Activated B cell treated with CpG ODN at 0.5 μM for 24 hours (primary cell): ENCODE measurements at regions not wholly inside any gene's neighbourhood (a gene's known extent, or its start where the extent isn't known, plus 50 kb on each side); places are given as distances from the start of the nearest gene placed in this dataset.

Source experiments
- ATAC-seq: fragments of 200-7000 bp; cut with Tn5 transposase; one replicate; pipeline ENCODE4 v1.10.0; 2021; ENCODE audit warnings: low read depth, mild to moderate bottlenecking, moderate library complexity
- CTCF ChIA-PET: fragments of 350-600 bp; sonication (Branson Sonifier 250); formaldehyde crosslinking; loops from one replicate; lab custom pipeline; 2021; ENCODE audit warnings: antibody characterized with exemption; lab: Charles Lee
- POLR2A ChIA-PET: fragments of 350-600 bp; sonication (Branson Sonifier 250); formaldehyde crosslinking; loops from one replicate; lab custom pipeline; 2021; ENCODE audit warnings: antibody characterized with exemption; lab: Charles Lee
- DNase-seq: peaks from one replicate; pipeline ENCODE4 v3.0.0; 2022
- H3K27ac Mint-ChIP-seq: one replicate; pipeline ENCODE4 v1.8.0; 2020; ENCODE audit warnings: mixed read lengths
- H3K27me3 Mint-ChIP-seq: one replicate; pipeline ENCODE4 v1.8.0; 2021; ENCODE audit warnings: mixed read lengths
- H3K36me3 Mint-ChIP-seq: one replicate; pipeline ENCODE4 v1.8.0; 2021; ENCODE audit warnings: low read depth, mixed read lengths
- H3K4me1 Mint-ChIP-seq: one replicate; pipeline ENCODE4 v1.8.0; 2021; ENCODE audit warnings: mixed read lengths
- H3K4me3 Mint-ChIP-seq: one replicate; pipeline ENCODE4 v1.8.0; 2020; ENCODE audit warnings: mild to moderate bottlenecking, mixed read lengths
- H3K9me3 Mint-ChIP-seq: one replicate; pipeline ENCODE4 v1.8.0; 2020; ENCODE audit warnings: mixed read lengths
- intact Hi-C: fragments of 100-400 bp; cut with micrococcal nuclease; formaldehyde crosslinking; loops from one replicate; pipeline ENCODE4 v1.15.1; 2024
- TF ChIP-seq, protein P1 (sequence below): fragments of 200-600 bp; IDR thresholded peaks from one replicate; pipeline ENCODE4 v1.8.0; 2022; ENCODE audit warnings: antibody characterized with exemption, mild to moderate bottlenecking

DNA sequence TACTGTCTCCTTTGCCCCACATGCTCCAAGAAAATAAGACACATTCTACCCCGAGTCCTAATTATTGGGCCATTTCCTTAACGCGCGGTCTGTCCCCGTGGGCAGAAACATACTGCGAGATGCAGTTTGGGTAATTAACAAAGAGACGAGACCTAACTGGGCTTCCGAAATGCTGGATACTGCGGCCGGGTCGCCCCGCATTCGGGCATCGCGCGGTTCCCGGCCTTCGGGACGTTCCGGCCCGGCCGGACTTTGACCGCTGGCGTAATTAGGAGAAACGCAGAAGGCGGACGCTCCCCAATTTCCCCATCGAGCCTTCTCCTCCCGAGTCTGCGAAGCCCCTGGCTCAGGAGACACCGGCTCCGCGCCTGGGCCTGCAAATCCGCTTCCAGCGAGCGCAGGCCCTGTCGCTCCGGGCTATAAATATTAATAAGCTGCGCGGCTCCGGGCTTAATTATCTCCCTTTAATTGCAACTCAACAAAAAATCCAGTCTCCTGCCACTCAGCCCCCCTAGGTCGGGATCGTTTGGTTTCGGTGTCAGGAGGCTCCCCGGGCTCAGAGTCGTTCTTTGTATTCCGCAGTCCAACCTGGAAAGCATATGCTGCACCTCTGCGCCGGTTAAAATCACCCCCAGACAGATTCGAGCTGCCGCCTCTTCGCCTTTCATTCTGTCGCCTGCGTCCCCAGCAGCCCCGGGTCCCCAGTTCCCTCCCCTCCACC is 131.5 kb downstream of the SPAG6 start:
- TF ChIP-seq, protein P1, sequence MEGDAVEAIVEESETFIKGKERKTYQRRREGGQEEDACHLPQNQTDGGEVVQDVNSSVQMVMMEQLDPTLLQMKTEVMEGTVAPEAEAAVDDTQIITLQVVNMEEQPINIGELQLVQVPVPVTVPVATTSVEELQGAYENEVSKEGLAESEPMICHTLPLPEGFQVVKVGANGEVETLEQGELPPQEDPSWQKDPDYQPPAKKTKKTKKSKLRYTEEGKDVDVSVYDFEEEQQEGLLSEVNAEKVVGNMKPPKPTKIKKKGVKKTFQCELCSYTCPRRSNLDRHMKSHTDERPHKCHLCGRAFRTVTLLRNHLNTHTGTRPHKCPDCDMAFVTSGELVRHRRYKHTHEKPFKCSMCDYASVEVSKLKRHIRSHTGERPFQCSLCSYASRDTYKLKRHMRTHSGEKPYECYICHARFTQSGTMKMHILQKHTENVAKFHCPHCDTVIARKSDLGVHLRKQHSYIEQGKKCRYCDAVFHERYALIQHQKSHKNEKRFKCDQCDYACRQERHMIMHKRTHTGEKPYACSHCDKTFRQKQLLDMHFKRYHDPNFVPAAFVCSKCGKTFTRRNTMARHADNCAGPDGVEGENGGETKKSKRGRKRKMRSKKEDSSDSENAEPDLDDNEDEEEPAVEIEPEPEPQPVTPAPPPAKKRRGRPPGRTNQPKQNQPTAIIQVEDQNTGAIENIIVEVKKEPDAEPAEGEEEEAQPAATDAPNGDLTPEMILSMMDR: no peak
- no peaks in the 10 kb centered on the region for H3K9me3 Mint-ChIP-seq
- peak overlapping the region; percentile 79 for H3K4me3 Mint-ChIP-seq
- no peak for ATAC-seq
- peaks cover 24% of the 10 kb centered on the region for H3K4me1 Mint-ChIP-seq
- peaks cover 44% of the 10 kb centered on the region for H3K27me3 Mint-ChIP-seq
- ChIA-PET CTCF (no interaction called here), POLR2A (interaction anchor here (0.6 to 2.0 kb wide), 3 partner anchors 22 to 1379 kb away, joined by 3 to 8 read pairs (median 8); no protein-coding TSS in a partner anchor)
- H3K27ac Mint-ChIP-seq: no peak overlapping the region
- no peaks in the 10 kb centered on the region for H3K36me3 Mint-ChIP-seq
- intact Hi-C loops: loop anchor here (2.0 to 5.0 kb wide), 3 partner anchors 136 to 949 kb away; partner anchors contain the start of gene SKIDA1
- peak; percentile 25 for DNase-seq

DNA sequence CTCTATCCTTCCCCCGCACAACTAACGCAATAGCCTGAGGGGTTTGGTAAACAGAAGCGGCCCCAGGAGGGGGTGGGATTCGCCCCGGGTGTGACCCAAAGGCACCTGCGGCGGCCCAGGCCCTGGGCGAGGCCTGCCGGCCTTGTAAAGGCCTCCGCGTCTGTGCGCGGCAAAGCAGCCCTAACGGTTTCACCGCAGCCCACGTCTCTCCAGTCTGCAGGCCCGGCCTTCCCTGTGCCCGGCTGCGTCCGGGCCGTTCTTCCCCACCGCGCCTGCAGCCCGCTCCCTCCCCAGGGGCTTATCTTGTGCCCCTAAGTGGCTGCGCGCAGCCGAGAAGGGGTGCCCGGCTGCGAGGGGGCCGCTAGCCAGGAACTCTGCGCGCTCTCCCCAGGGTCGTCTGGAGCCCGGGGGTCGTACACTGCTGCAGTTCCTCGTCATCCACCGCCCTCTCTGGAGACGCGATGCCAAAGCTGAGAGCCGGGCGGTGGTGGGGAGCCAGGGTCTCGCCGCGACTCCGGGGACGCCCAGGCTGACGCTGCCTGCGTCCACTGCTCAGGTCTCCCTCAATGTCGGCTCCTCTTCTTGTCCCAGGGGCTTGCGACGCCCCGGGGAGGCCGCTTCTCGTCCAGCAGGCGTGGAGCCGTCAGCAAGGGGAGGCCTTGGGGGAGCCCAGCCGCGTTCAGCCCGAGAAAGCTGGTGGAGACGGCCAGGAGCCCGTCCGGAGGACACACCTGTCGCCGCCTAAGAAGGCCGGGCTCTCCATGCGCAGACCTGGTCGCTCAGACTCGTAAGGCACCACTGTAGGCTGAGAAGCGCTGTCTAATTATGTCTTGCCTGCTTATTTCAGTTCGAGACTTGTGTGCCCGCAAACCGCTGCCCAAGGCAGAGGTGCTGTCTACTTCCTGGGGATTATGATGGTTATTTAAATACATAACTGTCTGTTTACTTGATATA is 132.3 kb downstream of the SPAG6 start:
- H3K4me1 Mint-ChIP-seq: peaks cover 29% of the 10 kb centered on the region
- TF ChIP-seq, protein P1: no peak
- no peak overlapping the region for H3K4me3 Mint-ChIP-seq
- POLR2A ChIA-PET: interaction anchor here (0.6 kb wide), 1 partner anchor 1380 kb away, joined by 3 read pairs; no protein-coding TSS in a partner anchor
- ATAC-seq (no peak), DNase-seq (no peak)
- H3K9me3 Mint-ChIP-seq: no peaks in the 10 kb centered on the region
- H3K27ac Mint-ChIP-seq: no peak overlapping the region
- intact Hi-C loops: loop anchor here (2.0 to 5.0 kb wide), 3 partner anchors 137 to 950 kb away; partner anchors contain the start of gene SKIDA1
- peaks cover 37% of the 10 kb centered on the region for H3K27me3 Mint-ChIP-seq
- H3K36me3 Mint-ChIP-seq: no peaks in the 10 kb centered on the region
- CTCF ChIA-PET: no interaction called here

DNA sequence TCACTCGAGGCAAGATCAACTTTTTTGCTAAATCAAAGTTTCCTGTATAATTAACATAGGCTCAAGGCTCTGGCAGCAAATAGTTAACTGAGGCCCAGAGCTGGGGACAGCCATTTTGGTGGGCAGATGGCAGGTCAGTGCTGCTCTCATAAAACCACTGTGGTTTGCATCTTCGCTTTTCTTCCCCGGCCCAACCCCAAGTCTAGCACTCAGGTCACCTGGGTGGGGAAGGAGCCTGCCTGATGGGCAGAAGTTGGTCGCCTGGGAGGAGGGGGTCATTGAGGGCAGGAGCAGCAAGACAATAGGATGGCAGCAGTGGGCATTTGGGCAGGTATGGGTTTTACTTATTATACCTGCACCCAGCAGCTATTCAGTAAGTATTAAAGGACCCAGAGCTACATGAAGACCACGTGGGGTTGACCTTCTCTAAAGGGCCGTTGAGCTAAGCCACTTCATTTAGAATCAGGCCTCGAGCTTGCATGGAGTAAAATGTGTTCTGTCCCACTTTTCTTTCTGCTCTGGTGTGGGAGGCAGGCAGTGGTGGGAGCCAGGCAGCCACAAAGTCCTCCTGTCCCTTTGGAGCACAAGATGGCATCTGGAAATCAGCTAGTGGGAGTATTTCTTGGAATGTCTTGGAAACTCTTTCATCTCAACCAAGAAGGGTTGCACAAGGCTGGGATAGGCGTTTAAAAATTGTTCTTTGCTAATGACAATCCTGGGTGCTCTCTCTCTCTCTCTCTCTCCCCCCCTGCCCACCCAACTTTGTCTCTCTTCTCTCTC is 133.4 kb downstream of the SPAG6 start:
- ChIA-PET POLR2A (interaction anchor here (1.1 kb wide), 1 partner anchor 42 kb away, joined by 5 read pairs; no protein-coding TSS in a partner anchor), CTCF (no interaction called here)
- DNase-seq (no peak), ATAC-seq (no peak)
- H3K9me3 Mint-ChIP-seq: no peaks in the 10 kb centered on the region
- intact Hi-C loops: loop anchor here (5.0 kb wide), 2 partner anchors 226 to 951 kb away; partner anchors contain the start of gene SKIDA1
- H3K36me3 Mint-ChIP-seq: no peaks in the 10 kb centered on the region
- H3K27ac Mint-ChIP-seq: no peak overlapping the region
- H3K27me3 Mint-ChIP-seq: peaks cover 31% of the 10 kb centered on the region
- TF ChIP-seq, protein P1: no peak
- no peak overlapping the region for H3K4me3 Mint-ChIP-seq
- H3K4me1 Mint-ChIP-seq: peaks cover 36% of the 10 kb centered on the region

DNA sequence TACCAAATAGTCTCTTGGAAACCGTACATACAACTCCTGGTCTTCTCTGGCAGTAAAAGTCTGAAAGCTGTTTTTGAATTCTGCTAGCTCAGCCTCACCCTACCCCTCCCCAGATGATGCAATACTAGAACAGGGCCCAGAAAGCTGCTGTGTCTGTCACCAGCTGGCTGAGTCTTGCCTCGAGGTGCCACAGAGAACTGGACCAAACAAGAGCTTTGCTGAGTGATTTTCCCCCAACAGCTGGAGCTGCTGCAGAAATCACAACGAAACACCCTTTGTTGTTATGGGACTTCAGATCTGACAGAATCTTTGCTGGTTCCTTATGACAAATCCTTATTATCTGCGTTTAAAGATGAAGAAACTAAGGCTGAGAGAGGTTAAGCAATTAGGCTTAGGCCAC is 134.1 kb downstream of the SPAG6 start:
- no peak overlapping the region for H3K4me3 Mint-ChIP-seq
- H3K27ac Mint-ChIP-seq: no peak overlapping the region
- TF ChIP-seq, protein P1: no peak
- CTCF ChIA-PET: no interaction called here
- DNase-seq (no peak), ATAC-seq (no peak)
- POLR2A ChIA-PET: interaction anchor here (1.1 kb wide), 1 partner anchor 43 kb away, joined by 5 read pairs; no protein-coding TSS in a partner anchor
- peaks cover 26% of the 10 kb centered on the region for H3K27me3 Mint-ChIP-seq
- no peaks in the 10 kb centered on the region for H3K9me3 Mint-ChIP-seq
- H3K36me3 Mint-ChIP-seq: no peaks in the 10 kb centered on the region
- peaks cover 36% of the 10 kb centered on the region for H3K4me1 Mint-ChIP-seq
- intact Hi-C loops: loop anchor here (5.0 kb wide), 2 partner anchors 227 to 952 kb away; partner anchors contain the start of gene SKIDA1
